IPS-NIHi11 (cell line): ENCODE measurements at regions not wholly inside any gene's neighbourhood (a gene's known extent, or its start where the extent isn't known, plus 50 kb on each side); places are given as distances from the start of the nearest gene placed in this dataset.
"Not testable (repeated sequence)": the region's sequence is repeated elsewhere in the genome, so short reads cannot be mapped to it uniquely, and the experiment has no call there.

Source experiments
- DNase-seq: peaks from one replicate; pipeline ENCODE4 v3.0.0; 2012; ENCODE audit warnings: mixed read lengths, low spot score

DNA sequence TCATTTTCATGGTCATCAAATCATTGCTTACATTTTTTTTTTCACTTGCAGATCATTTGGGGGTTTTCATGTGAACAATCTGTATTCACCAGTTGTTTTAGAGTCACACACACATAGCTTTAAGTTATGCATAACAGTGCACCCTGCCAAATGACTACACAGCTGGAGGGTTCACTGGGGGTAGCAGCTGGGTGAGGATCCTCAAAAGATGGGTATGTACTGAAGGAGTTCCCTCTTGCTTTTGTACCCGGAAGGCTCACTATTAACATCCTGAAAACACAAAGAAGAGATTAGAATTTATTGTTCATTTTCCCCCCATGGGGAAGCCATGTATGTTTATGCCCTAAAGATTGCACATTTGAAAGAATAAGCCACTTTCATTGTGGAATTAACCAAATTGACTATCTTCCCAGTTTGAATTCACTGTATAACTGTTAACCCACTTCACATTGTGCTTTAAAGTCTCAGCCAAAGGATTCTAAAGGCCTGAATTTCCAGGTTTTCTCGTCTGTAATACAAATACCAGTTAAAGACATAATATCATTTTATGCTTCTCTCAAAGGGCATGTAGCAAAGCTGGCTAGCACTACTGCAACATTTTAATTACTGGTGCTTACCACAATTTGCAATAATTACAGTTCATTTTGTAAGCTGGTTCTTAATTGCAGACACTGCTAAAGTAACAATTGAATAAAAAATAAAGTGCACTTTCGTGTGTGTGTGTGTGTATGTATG is 466.4 kb upstream of the MEF2C start:
- DNase-seq: no peak

- no peak for DNase-seq
Observed at GRCh38 chr5:89346573-89346972, 463.6 kb upstream of the MEF2C start.

DNA sequence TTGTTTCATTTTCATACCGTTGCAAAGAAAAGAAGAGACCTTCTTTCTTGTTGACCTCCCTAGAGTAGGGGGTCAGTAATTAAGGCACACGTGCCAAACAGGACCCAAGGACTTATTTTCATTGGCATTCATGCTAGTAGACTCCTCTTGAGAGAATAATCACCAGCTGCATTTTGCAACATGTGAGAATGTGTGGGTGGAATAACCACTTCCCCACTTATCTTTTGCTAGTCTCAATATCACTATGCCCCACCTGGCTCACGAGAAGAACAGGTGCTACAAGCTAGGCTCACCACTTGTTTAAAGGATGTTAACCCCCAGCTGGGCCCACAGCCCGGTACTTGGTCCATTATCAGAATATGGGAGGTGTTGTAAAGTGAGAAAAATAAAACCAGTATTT is 460.7 kb upstream of the MEF2C start:
- DNase-seq: no peak

DNA sequence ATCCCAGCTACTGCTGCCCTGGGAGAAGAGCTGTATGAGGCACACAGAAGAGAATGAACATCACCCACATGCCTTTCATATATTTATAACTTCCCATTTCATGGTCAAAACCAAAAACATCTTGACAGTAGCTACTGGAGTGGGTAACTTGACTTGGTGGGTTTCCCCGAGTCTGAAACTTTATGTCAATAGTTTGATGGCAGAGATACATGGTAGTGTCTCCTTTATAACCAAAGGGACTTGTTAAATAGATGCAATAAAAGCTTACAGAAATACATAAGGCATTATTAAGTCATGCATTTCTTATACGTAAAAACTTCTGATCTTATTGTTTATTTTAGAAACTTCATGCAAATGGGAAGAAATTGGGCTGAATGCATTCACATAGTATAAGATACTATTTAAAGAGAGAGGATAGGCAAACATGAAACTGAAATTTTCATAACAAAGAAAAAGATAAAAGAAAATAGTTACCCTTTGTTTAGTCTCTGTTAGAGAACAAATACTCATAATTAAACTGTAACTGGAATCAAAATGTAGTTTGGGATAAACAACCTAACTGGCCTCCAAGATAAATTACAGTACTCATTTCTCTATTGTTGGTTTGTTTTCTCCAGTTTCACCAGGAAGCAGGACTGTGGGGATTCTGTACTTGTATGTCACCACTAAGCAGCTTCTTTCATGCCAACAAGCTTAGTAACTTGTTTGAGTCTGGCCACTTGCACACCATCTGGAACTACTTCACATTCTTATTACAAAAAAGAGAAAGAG is 459.3 kb upstream of the MEF2C start:
- no peak for DNase-seq

DNA sequence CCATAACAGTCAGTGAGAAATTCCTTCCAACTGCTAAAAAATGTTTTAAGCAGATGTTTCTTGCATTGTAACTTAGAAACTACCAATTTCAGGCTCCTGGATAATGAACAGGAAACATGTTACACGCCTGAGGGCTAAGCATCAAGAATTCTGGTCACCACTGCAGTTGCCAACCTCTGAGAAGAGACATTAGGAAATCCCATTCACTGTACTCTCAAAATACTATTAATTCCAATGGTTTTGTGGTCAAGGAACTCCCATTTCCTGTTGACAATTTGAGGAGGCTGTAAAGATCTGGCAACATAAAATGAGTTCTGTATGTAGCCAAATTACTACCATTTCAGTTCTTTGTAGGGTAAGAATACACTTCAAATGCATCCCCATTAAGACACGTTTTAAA is 456.0 kb upstream of the MEF2C start:
- no peak for DNase-seq

DNA sequence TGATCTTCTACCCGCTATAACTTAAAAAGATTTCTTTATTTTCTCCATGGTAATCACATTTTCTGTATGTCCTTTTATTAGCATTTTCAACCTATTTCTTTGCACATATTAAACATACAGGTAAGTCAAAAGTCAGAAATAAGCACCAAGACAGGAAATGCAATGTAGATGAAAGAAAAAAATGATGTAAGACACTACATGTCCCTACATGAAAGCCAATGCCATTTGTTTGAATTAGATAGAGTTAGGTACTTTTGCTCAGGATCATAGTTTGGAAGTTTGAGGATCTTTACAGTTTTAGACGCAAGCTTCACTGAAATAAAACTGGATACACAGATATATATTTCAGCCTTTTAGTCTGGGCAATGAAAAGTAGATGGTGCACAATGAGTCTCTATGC is 453.1 kb upstream of the MEF2C start:
- no peak for DNase-seq

- no peak for DNase-seq
Observed at GRCh38 chr5:89330140-89330539, 447.2 kb upstream of the MEF2C start.

GRCh38 chr5:89327608-89328007 is 444.6 kb upstream of the MEF2C start:
- DNase-seq: no peak

DNA sequence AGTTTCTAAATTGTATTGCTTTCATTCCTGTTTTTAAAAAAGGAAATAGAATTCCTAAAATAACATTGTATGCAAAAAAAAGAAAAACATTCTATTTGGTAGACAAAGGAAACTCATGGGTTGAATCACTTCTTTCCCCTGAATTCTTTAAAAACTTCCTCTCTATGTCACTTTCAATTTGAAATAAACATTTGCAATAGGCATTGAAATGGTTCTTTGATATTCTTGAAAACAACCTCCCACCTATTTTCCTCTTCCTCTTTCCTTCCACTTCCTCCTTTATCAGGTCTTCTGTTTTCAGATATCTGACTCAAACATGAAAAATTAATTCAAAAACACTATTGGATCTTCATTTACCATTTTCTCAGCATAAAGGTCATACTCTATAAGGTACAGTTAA is 442.0 kb upstream of the MEF2C start:
- no peak for DNase-seq

DNA sequence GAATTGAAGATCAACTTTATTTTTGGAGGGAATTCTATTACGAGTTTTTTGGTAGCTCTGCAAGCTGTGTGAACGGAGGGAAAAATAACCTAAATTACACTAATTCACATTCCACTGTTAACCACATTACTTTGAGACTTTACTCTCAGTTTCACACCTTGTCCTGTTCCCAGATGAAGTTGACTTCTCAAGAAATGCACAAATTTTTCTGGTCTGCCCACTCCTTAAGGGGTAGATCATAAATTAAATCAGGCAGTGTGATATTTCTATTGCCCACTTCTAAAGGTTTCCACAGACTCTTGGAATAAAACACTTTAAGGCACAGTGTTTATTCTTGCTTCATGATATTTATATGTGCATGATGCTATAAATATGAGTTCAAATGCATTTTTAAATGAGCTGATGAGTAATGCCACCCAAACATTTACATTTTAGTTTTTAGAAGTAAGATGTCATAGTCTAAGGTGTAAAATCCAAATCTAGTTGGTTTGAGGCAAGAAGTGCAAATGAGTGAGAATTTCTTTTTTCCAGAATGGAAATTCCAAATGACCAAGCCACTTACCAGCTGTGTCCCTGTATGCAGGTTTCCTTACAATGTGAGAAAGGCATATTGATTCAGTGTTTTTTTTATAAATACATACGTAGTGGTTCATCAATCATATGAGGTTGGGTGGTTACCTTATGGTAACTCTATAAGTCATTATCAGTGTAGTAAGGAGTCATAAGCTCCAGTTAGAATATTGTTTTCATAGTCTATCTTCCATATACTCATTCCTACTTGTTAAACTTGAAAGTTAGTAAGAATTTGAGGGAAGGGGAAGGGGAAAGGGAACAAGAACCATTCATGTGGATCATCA is 437.7 kb upstream of the MEF2C start:
- no peak for DNase-seq

GRCh38 chr5:89317838-89318237 is 434.9 kb upstream of the MEF2C start:
- not testable (repeated sequence) for DNase-seq

GRCh38 chr5:89315286-89316100 is 432.5 kb upstream of the MEF2C start:
- no peak for DNase-seq

- no peak for DNase-seq
Observed at GRCh38 chr5:89313804-89314588, 431.0 kb upstream of the MEF2C start.

GRCh38 chr5:89313044-89313443 is 430.1 kb upstream of the MEF2C start:
- no peak for DNase-seq

DNA sequence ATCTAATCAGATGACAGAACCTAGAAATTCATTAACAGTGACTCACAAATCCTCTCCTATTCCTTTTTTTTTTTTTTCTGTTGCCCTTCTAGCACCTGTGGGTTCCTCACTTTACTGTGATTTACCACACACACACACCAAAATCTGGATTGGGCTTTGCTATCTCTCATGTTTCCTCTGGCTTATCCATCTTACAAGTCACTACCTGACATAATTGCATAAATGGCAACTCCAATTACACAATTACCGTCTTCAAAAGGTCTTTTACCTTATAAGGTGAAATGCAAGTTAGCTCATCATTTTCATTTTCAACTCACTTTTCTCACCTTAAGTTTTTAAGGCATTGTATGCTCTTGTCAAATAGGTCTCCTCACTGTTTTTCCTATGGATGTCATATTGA is 426.3 kb upstream of the MEF2C start:
- no peak for DNase-seq

DNA sequence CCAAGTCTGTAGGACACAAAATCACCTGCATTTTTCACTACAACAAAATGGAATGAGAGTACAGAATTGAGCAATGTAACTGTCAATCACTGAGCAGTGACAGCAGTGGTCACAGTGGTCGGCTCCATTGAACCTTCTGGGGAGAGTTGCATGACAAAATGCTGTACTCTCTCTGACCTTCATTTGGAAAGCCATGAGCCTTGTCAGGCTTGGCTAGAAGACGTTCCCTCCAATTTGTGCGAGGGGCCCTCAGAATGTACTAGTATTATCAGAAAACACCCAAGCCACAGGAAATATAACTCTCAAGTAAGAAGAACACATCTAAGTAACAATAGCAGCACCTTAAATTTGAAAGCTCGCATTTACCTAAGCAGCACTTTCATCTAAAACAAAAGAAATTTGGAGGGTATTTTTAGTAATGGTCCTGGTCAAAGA is 425.6 kb upstream of the MEF2C start:
- DNase-seq: no peak

- DNase-seq: no peak
Observed at GRCh38 chr5:89307972-89308371, 425.0 kb upstream of the MEF2C start.

- not testable (repeated sequence) for DNase-seq
Observed at GRCh38 chr5:89307141-89307540, 424.2 kb upstream of the MEF2C start.

DNA sequence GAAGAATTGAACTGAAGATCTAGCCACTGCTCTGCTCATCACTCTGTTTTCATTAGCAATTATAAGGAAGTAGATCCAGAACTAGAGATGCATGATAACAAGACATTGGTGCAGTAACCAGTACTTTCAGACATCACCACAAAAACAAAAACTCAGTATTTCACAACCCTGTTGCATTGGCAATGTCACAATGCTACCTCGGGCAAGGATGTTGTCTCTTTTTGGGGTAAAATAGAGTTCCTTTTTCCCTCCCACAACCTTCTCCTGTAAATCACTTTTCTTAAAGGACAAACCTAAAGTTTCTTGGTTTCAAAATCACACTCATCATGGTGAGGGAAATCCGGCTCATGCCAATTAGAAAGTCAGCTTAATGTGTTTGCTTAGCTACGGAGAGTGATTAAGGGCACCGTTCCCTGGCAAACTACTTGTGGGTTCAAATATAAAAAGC is 420.1 kb upstream of the MEF2C start:
- no peak for DNase-seq

- no peak for DNase-seq
Observed at GRCh38 chr5:89302102-89302891, 419.3 kb upstream of the MEF2C start.
